ENCODE measurements at regions not wholly inside any gene's neighbourhood (a gene's known extent, or its start where the extent isn't known, plus 50 kb on each side); places are given as distances from the start of the nearest gene placed in this dataset.

GRCh38 chr12:74647256-74647655 is 109.6 kb downstream of the ATXN7L3B start:
- TF ChIP-seq, protein P1, sequence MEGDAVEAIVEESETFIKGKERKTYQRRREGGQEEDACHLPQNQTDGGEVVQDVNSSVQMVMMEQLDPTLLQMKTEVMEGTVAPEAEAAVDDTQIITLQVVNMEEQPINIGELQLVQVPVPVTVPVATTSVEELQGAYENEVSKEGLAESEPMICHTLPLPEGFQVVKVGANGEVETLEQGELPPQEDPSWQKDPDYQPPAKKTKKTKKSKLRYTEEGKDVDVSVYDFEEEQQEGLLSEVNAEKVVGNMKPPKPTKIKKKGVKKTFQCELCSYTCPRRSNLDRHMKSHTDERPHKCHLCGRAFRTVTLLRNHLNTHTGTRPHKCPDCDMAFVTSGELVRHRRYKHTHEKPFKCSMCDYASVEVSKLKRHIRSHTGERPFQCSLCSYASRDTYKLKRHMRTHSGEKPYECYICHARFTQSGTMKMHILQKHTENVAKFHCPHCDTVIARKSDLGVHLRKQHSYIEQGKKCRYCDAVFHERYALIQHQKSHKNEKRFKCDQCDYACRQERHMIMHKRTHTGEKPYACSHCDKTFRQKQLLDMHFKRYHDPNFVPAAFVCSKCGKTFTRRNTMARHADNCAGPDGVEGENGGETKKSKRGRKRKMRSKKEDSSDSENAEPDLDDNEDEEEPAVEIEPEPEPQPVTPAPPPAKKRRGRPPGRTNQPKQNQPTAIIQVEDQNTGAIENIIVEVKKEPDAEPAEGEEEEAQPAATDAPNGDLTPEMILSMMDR (IDR thresholded peaks at IDR 0.05) = peak; percentile 38
- TF ChIP-seq ZFX (IDR thresholded peaks at IDR 0.05; ENCODE audit: borderline replicate concordance) = no peak
